Stomach (tissue), 8 donors: ENCODE measurements at regions not wholly inside any gene's neighbourhood (a gene's known extent, or its start where the extent isn't known, plus 50 kb on each side); places are given as distances from the start of the nearest gene placed in this dataset.

Source experiments
- DNase-seq, 2 donors: peaks; one replicate each; pipeline versions ENCODE4 v3.0.0 to v3.0.0-alpha.2; 2013 to 2019
- H3K27ac ChIP-seq, 5 donors: fragments of 200-600 bp in 4 of 5; sonication (generic) in 4 of 5; one replicate each; pipeline ENCODE4 v1.5.1; 2013 to 2019; ENCODE audit warnings: mild to moderate bottlenecking in 1 of 5, moderate library complexity in 1 of 5
- H3K27me3 ChIP-seq, 3 donors: fragments of 200-600 bp; sonication (generic); one replicate each; pipeline ENCODE4 v1.5.1; 2017 to 2019; ENCODE audit warnings: mixed run types in 1 of 3
- H3K36me3 ChIP-seq, 4 donors: fragments of 200-600 bp; sonication (generic); 1 replicate in 3 of 4; 2 replicates in 1 of 4; pipeline ENCODE4 v1.5.1; 2016 to 2019
- H3K4me1 ChIP-seq, 4 donors: fragments of 200-600 bp; sonication (generic); one replicate each; pipeline ENCODE4 v1.5.1; 2016 to 2019
- H3K4me3 ChIP-seq, 4 donors: fragments of 200-600 bp; sonication (generic) in 3 of 4; one replicate each; pipeline ENCODE4 v1.5.1; 2016 to 2019; ENCODE audit warnings: mild to moderate bottlenecking in 1 of 4
- H3K9me3 ChIP-seq, 4 donors: fragments of 200-600 bp; sonication (generic); one replicate each; pipeline ENCODE4 v1.5.1; 2016 to 2019
- CTCF ChIP-seq, 7 experiments: fragments of 450-650 bp in 4 of 7; fragments of 200-600 bp in 3 of 7; sonication (generic) in 3 of 7; IDR thresholded peaks; one replicate each; pipeline ENCODE4 v1.5.1; 2016 to 2019; ENCODE audit warnings: antibody characterized with exemption in 7 of 7, control low read depth in 2 of 7, mild to moderate bottlenecking in 1 of 7
- EP300 ChIP-seq: sonication (generic); formaldehyde crosslinking; IDR thresholded peaks from one replicate; pipeline ENCODE4 v1.6.1; 2017; ENCODE audit warnings: antibody characterized with exemption
- POLR2A ChIP-seq, 4 donors: fragments of 450-650 bp; IDR thresholded peaks; one replicate each; pipeline ENCODE4 v1.6.1; 2016; ENCODE audit warnings: antibody characterized with exemption in 4 of 4, control low read depth in 2 of 4, mild to moderate bottlenecking in 1 of 4, moderate library complexity in 1 of 4
- POLR2AphosphoS5 ChIP-seq, 3 donors: sonication (generic); formaldehyde crosslinking; IDR thresholded peaks; one replicate each; pipeline ENCODE4 v1.6.1; 2016; ENCODE audit warnings: antibody characterized with exemption in 3 of 3
- WGBS, 5 donors: extraction: QIAGEN DNeasy Blood & Tissue Kit in 3 of 5; methylation state at CpG; one replicate each; pipeline versions ENCODE4 v1.1.5 to v1.1.7; 2013 to 2018; 5-methylcytosine and 5-hydroxymethylcytosine counted together
- intact Hi-C: fragments of 100-400 bp; cut with DNase I; formaldehyde crosslinking; loops from one replicate; pipeline ENCODE4 v1.15.1; 2023; ENCODE audit warnings: low total_unique reads
- donor health status: healthy with polysubstance abuse.
- donor health status: Bipolar disorder and iron deficiency.
- donor health status: healthy.

GRCh38 chr5:164809821-164810220, 1304.4 kb downstream of the MAT2B start:
- intact Hi-C loops: no loop called here
- Histone ChIP-seq H3K4me1 (no peaks in the 10 kb centered on the region), H3K9me3 (no peaks in the 10 kb centered on the region), H3K4me3 (no peak overlapping the region), H3K36me3 (no peaks in the 10 kb centered on the region), H3K27me3 (no peaks in the 10 kb centered on the region), H3K27ac (no peak overlapping the region)
- TF ChIP-seq CTCF (IDR thresholded peaks at IDR 0.05): no peak
- no peak for TF ChIP-seq POLR2AphosphoS5 (IDR thresholded peaks at IDR 0.05)
- no peak for TF ChIP-seq POLR2A (IDR thresholded peaks at IDR 0.05)
- TF ChIP-seq EP300: no peak
- DNase-seq: no peak

DNA sequence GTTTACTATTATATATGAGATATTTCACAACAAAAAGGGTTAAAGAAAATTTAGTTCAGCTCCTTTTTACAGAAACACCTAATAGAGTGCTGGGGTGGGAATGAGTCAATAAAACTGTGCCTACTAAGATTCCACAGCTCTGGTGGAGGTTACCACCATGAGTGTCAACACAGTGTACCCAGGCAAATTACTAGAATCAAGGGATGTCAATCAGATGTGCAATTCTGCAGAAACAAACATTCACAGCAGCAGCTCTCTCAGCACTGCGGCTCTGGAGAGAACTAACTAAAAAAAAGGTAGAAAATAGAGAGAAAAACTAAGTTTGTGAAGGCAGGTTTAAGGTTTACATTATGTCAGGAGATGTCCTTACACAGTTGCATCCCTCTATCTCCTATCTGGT, 1313.0 kb downstream of the MAT2B start:
- WGBS, 5 donors: 17 to 50% (median 34%) methylated on average over 1 of the region's 1 CpG
- no peaks in the 10 kb centered on the region for H3K27me3 ChIP-seq
- H3K4me1 ChIP-seq: no peaks in the 10 kb centered on the region
- no peaks in the 10 kb centered on the region for H3K36me3 ChIP-seq
- TF ChIP-seq POLR2A (IDR thresholded peaks at IDR 0.05): no peak
- no peak for TF ChIP-seq POLR2AphosphoS5 (IDR thresholded peaks at IDR 0.05)
- no peak for TF ChIP-seq EP300
- no peak for TF ChIP-seq CTCF (IDR thresholded peaks at IDR 0.05)
- no peak overlapping the region for H3K4me3 ChIP-seq
- H3K27ac ChIP-seq: no peak overlapping the region
- DNase-seq: no peak
- intact Hi-C loops: no loop called here
- H3K9me3 ChIP-seq: no peaks in the 10 kb centered on the region

- Histone ChIP-seq H3K4me3 (no peak overlapping the region), H3K9me3 (no peaks in the 10 kb centered on the region), H3K4me1 (no peaks in the 10 kb centered on the region), H3K27me3 (no peaks in the 10 kb centered on the region), H3K27ac (no peak overlapping the region), H3K36me3 (no peaks in the 10 kb centered on the region)
- 49 to 59% (median 51%) methylated on average over 6 of the region's 6 CpGs for WGBS, 5 donors
- no peak for DNase-seq
- no peak for TF ChIP-seq POLR2AphosphoS5 (IDR thresholded peaks at IDR 0.05)
- no peak for TF ChIP-seq CTCF (IDR thresholded peaks at IDR 0.05)
- TF ChIP-seq EP300: no peak
- no peak for TF ChIP-seq POLR2A (IDR thresholded peaks at IDR 0.05)
- intact Hi-C loops: no loop called here
Observed at GRCh38 chr5:164824671-164825070, 1319.3 kb downstream of the MAT2B start.

GRCh38 chr5:164832516-164832915, 1327.1 kb downstream of the MAT2B start:
- H3K4me3 ChIP-seq: no peak overlapping the region

More at GRCh38 chr5:164832516-164832915, 1327.1 kb downstream of the MAT2B start:
- no peaks in the 10 kb centered on the region for H3K27me3 ChIP-seq
- no peaks in the 10 kb centered on the region for H3K36me3 ChIP-seq
- intact Hi-C loops: no loop called here
- TF ChIP-seq CTCF (IDR thresholded peaks at IDR 0.05) (no peak), POLR2AphosphoS5 (IDR thresholded peaks at IDR 0.05) (no peak), POLR2A (IDR thresholded peaks at IDR 0.05) (no peak), EP300 (no peak)
- H3K9me3 ChIP-seq: no peaks in the 10 kb centered on the region
- DNase-seq: no peak
- H3K4me1 ChIP-seq: no peaks in the 10 kb centered on the region
- WGBS, 5 donors: 70 to 76% (median 74%) methylated on average over 6 of the region's 6 CpGs
- H3K27ac ChIP-seq: no peak overlapping the region
